Gastroesophageal sphincter (tissue), 3 donors: ENCODE measurements at regions not wholly inside any gene's neighbourhood (a gene's known extent, or its start where the extent isn't known, plus 50 kb on each side); places are given as distances from the start of the nearest gene placed in this dataset.

ENCODE experiments used
- POLR2AphosphoS5 ChIP-seq: sonication (generic); formaldehyde crosslinking; IDR thresholded peaks from one replicate; pipeline ENCODE4 v1.6.1; 2017; ENCODE audit warnings: antibody characterized with exemption
- TF ChIP-seq, protein P1 (sequence below), 4 experiments: fragments of 200-600 bp in 2 of 4; fragments of 450-650 bp in 2 of 4; sonication (generic) in 1 of 4; IDR thresholded peaks; one replicate each; pipeline ENCODE4 v1.5.1; 2017 to 2019; ENCODE audit warnings: antibody characterized with exemption in 4 of 4, mild to moderate bottlenecking in 2 of 4, moderate library complexity in 2 of 4

DNA sequence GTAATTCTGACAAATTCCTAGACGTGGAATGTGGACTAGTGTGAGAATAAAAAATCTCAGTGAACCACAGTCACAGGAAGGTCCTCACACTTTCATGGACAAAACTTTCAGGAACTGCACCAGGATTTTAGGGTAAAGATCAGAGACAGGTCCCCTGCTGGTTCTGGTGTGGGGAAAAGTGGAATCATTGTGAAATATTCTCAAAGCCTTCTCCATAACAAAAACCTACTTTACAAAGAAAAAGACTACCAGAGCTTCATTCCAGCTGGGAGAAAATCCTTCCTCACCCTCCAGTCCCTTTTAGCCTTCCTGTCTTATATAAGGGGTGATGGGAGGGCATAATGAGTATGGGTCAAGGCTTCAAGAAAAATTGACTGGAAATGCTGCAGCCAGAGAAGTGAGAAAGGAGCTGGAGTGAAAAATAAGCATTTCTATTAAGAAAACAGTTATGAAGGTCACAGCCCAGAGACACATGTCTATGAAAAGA, 325.8 kb downstream of the ARAP2 start:
- TF ChIP-seq, protein P1, sequence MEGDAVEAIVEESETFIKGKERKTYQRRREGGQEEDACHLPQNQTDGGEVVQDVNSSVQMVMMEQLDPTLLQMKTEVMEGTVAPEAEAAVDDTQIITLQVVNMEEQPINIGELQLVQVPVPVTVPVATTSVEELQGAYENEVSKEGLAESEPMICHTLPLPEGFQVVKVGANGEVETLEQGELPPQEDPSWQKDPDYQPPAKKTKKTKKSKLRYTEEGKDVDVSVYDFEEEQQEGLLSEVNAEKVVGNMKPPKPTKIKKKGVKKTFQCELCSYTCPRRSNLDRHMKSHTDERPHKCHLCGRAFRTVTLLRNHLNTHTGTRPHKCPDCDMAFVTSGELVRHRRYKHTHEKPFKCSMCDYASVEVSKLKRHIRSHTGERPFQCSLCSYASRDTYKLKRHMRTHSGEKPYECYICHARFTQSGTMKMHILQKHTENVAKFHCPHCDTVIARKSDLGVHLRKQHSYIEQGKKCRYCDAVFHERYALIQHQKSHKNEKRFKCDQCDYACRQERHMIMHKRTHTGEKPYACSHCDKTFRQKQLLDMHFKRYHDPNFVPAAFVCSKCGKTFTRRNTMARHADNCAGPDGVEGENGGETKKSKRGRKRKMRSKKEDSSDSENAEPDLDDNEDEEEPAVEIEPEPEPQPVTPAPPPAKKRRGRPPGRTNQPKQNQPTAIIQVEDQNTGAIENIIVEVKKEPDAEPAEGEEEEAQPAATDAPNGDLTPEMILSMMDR (IDR thresholded peaks at IDR 0.05): no peak
- TF ChIP-seq POLR2AphosphoS5: no peak
